ENCODE measurements at regions not wholly inside any gene's neighbourhood (a gene's known extent, or its start where the extent isn't known, plus 50 kb on each side); places are given as distances from the start of the nearest gene placed in this dataset.

DNA sequence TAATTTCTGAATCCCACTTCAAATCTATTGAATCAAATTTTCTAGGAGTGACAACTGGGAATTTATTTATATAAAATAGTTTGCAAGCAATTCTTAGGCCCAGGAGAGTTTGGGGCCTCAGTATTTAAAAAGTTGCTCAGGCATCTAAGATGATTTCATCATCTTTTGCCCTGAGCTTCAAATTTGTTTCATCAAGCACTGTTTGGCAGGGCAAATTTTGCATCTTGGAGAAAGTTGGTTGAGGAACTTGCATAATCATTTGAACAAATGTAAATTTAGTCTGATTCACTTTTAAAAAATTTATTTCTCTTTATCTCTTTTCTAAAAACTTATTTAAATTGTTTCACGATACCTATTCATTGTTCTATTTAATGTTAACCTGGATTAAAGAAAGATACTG is 702.8 kb downstream of the SI start:
- H3K9me2 ChIP-seq (replicated peaks; ENCODE audit: control insufficient read depth, low read length), result no peaks in the 10 kb centered on the region
- no peak overlapping the region for H3K27ac ChIP-seq (ENCODE audit: low read depth, low read length)
- H4K20me1 ChIP-seq (ENCODE audit: control insufficient read depth, insufficient read depth, low read depth, low read length), result no peaks in the 10 kb centered on the region
- H3K4me3 ChIP-seq (ENCODE audit: low read length), result no peak overlapping the region
- no peak for TF ChIP-seq EZH2phosphoT487 (IDR thresholded peaks at IDR 0.05; ENCODE audit: borderline replicate concordance, low read length)
- TF ChIP-seq, protein P1, sequence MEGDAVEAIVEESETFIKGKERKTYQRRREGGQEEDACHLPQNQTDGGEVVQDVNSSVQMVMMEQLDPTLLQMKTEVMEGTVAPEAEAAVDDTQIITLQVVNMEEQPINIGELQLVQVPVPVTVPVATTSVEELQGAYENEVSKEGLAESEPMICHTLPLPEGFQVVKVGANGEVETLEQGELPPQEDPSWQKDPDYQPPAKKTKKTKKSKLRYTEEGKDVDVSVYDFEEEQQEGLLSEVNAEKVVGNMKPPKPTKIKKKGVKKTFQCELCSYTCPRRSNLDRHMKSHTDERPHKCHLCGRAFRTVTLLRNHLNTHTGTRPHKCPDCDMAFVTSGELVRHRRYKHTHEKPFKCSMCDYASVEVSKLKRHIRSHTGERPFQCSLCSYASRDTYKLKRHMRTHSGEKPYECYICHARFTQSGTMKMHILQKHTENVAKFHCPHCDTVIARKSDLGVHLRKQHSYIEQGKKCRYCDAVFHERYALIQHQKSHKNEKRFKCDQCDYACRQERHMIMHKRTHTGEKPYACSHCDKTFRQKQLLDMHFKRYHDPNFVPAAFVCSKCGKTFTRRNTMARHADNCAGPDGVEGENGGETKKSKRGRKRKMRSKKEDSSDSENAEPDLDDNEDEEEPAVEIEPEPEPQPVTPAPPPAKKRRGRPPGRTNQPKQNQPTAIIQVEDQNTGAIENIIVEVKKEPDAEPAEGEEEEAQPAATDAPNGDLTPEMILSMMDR (IDR thresholded peaks at IDR 0.05; ENCODE audit: low read depth, low read length, poor library complexity, severe bottlenecking), result no peak
- no peaks in the 10 kb centered on the region for H3K79me2 ChIP-seq (ENCODE audit: control insufficient read depth, low read length)
- no peaks in the 10 kb centered on the region for H3F3A ChIP-seq (ENCODE audit: control insufficient read depth, insufficient read depth)
- H3K27me3 ChIP-seq (ENCODE audit: control insufficient read depth, low read length), result no peaks in the 10 kb centered on the region
- no peaks in the 10 kb centered on the region for H3K4me1 ChIP-seq (ENCODE audit: control insufficient read depth, low read length)
- H3K4me2 ChIP-seq (ENCODE audit: low read length), result no peak overlapping the region
- H3K9me3 ChIP-seq (ENCODE audit: control insufficient read depth, insufficient read depth, low read length), result no peaks in the 10 kb centered on the region
- H3K36me3 ChIP-seq (ENCODE audit: control insufficient read depth, low read length), result no peaks in the 10 kb centered on the region

DNA sequence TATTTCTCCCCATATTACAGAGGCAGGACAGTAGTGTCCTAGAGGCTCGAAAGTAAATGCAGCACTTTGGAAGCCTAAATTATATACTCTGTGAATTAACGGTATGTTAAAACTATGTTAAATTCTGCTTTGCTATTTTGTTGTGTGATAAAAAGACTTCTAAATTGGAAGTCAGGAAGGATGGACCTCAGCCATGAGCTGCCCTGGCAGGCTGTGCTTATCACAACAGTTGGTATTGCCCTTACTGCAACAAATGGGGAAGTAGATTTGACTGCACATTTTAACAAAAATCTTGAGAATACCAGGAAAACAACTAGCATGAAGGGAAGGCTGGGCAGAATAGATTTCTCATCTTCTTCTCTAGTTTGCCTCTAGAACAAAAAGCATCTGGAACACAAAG is 706.6 kb downstream of the SI start:
- H3K79me2 ChIP-seq (ENCODE audit: control insufficient read depth, low read length), result no peaks in the 10 kb centered on the region
- TF ChIP-seq EZH2phosphoT487 (IDR thresholded peaks at IDR 0.05; ENCODE audit: borderline replicate concordance, low read length), result no peak
- TF ChIP-seq, protein P1 (IDR thresholded peaks at IDR 0.05; ENCODE audit: low read depth, low read length, poor library complexity, severe bottlenecking), result no peak

DNA sequence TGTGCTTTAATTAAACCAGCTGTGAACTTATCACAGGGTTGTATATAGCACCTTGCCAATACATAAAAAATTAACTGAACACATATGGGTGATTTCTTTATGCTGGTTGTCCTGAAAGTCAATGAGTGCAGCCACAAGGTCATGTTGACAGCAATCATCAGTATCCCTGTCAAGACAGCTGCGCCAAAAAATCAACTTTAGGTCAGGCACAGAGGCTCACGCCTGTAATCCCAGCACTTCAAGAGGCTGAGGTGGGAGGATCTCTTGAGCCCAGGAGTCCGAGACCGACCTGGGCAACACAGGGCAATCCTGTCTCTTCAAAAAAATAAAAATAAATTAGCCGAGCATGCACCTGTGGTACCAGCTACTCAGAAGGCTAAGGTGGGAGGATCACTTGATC is 707.3 kb downstream of the SI start:
- H3K4me2 ChIP-seq (ENCODE audit: low read length), result no peak overlapping the region
- H3K9me3 ChIP-seq (ENCODE audit: control insufficient read depth, insufficient read depth, low read length), result no peaks in the 10 kb centered on the region
- H3K4me3 ChIP-seq (ENCODE audit: low read length), result no peak overlapping the region
- no peaks in the 10 kb centered on the region for H3K36me3 ChIP-seq (ENCODE audit: control insufficient read depth, low read length)
- no peak for TF ChIP-seq EZH2phosphoT487 (IDR thresholded peaks at IDR 0.05; ENCODE audit: borderline replicate concordance, low read length)
- TF ChIP-seq, protein P1 (IDR thresholded peaks at IDR 0.05; ENCODE audit: low read depth, low read length, poor library complexity, severe bottlenecking), result no peak
- H4K20me1 ChIP-seq (ENCODE audit: control insufficient read depth, insufficient read depth, low read depth, low read length), result no peaks in the 10 kb centered on the region
- no peak overlapping the region for H3K27ac ChIP-seq (ENCODE audit: low read depth, low read length)
- H3K79me2 ChIP-seq (ENCODE audit: control insufficient read depth, low read length), result no peaks in the 10 kb centered on the region
- H3K4me1 ChIP-seq (ENCODE audit: control insufficient read depth, low read length), result no peaks in the 10 kb centered on the region
- H3K9me2 ChIP-seq (replicated peaks; ENCODE audit: control insufficient read depth, low read length), result no peaks in the 10 kb centered on the region
- H3F3A ChIP-seq (ENCODE audit: control insufficient read depth, insufficient read depth), result no peaks in the 10 kb centered on the region
- no peaks in the 10 kb centered on the region for H3K27me3 ChIP-seq (ENCODE audit: control insufficient read depth, low read length)

More for the DNA sequence above, 706.6 kb downstream of the SI start:
- no peaks in the 10 kb centered on the region for H3K27me3 ChIP-seq (ENCODE audit: control insufficient read depth, low read length)
- H3K4me2 ChIP-seq (ENCODE audit: low read length), result no peak overlapping the region
- no peaks in the 10 kb centered on the region for H3K36me3 ChIP-seq (ENCODE audit: control insufficient read depth, low read length)
- H3K9me2 ChIP-seq (replicated peaks; ENCODE audit: control insufficient read depth, low read length), result no peaks in the 10 kb centered on the region
- H3F3A ChIP-seq (ENCODE audit: control insufficient read depth, insufficient read depth), result no peaks in the 10 kb centered on the region
- no peaks in the 10 kb centered on the region for H4K20me1 ChIP-seq (ENCODE audit: control insufficient read depth, insufficient read depth, low read depth, low read length)
- no peaks in the 10 kb centered on the region for H3K9me3 ChIP-seq (ENCODE audit: control insufficient read depth, insufficient read depth, low read length)
- no peaks in the 10 kb centered on the region for H3K4me1 ChIP-seq (ENCODE audit: control insufficient read depth, low read length)
- no peak overlapping the region for H3K27ac ChIP-seq (ENCODE audit: low read depth, low read length)
- H3K4me3 ChIP-seq (ENCODE audit: low read length), result no peak overlapping the region

DNA sequence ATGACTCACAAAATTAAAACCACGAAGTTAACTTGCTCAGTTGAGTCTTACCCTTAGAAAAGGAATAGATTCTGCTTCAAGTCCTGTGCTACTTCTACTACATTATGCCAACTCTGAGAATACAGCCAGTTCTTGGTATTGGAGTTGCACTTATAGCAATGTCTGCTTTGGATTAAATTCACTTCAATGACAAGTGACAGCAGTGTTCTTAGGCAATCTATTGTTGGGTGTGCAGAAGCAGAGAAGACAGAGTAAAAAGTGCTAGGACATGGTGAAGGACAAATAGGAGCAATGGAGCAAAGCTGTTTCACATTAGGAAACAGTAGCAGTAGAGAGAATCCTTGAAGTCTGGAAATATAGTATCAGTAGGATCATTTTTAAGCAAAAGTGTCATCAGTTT is 713.1 kb downstream of the SI start:
- no peaks in the 10 kb centered on the region for H3F3A ChIP-seq (ENCODE audit: control insufficient read depth, insufficient read depth)
- H3K27me3 ChIP-seq (ENCODE audit: control insufficient read depth, low read length), result no peaks in the 10 kb centered on the region
- no peak overlapping the region for H3K4me3 ChIP-seq (ENCODE audit: low read length)
- H3K36me3 ChIP-seq (ENCODE audit: control insufficient read depth, low read length), result no peaks in the 10 kb centered on the region
- no peak overlapping the region for H3K27ac ChIP-seq (ENCODE audit: low read depth, low read length)
- H4K20me1 ChIP-seq (ENCODE audit: control insufficient read depth, insufficient read depth, low read depth, low read length), result no peaks in the 10 kb centered on the region
- H3K4me1 ChIP-seq (ENCODE audit: control insufficient read depth, low read length), result no peaks in the 10 kb centered on the region
- H3K4me2 ChIP-seq (ENCODE audit: low read length), result no peak overlapping the region
- TF ChIP-seq EZH2phosphoT487 (IDR thresholded peaks at IDR 0.05; ENCODE audit: borderline replicate concordance, low read length), result no peak
- TF ChIP-seq, protein P1 (IDR thresholded peaks at IDR 0.05; ENCODE audit: low read depth, low read length, poor library complexity, severe bottlenecking), result no peak
- H3K9me3 ChIP-seq (ENCODE audit: control insufficient read depth, insufficient read depth, low read length), result no peaks in the 10 kb centered on the region
- no peaks in the 10 kb centered on the region for H3K79me2 ChIP-seq (ENCODE audit: control insufficient read depth, low read length)
- H3K9me2 ChIP-seq (replicated peaks; ENCODE audit: control insufficient read depth, low read length), result no peaks in the 10 kb centered on the region

All from DOHH2 (cell line).